ENCODE measurements at regions not wholly inside any gene's neighbourhood (a gene's known extent, or its start where the extent isn't known, plus 50 kb on each side); places are given as distances from the start of the nearest gene placed in this dataset.

- H3K27me3 Mint-ChIP-seq (ENCODE audit: low read depth) = peaks cover 10% of the 10 kb centered on the region
- no peaks in the 10 kb centered on the region for H3K36me3 Mint-ChIP-seq (ENCODE audit: insufficient read depth)
- H3K4me1 Mint-ChIP-seq (ENCODE audit: low read depth) = no peaks in the 10 kb centered on the region
- DNase-seq = no peak
- H3K9me3 Mint-ChIP-seq = peaks cover 5% of the 10 kb centered on the region
- H3K4me3 Mint-ChIP-seq = no peak overlapping the region
- no peak for ATAC-seq
Observed at GRCh38 chr2:19846567-19846966, 55.2 kb downstream of the TTC32 start.

- no peak for ATAC-seq
- H3K4me1 Mint-ChIP-seq (ENCODE audit: low read depth) = no peaks in the 10 kb centered on the region
- no peak for DNase-seq
- H3K36me3 Mint-ChIP-seq (ENCODE audit: insufficient read depth) = no peaks in the 10 kb centered on the region
- peaks cover 5% of the 10 kb centered on the region for H3K9me3 Mint-ChIP-seq
- H3K4me3 Mint-ChIP-seq = no peak overlapping the region
- H3K27me3 Mint-ChIP-seq (ENCODE audit: low read depth) = peaks cover 13% of the 10 kb centered on the region
Observed at GRCh38 chr2:19846030-19846429, 55.8 kb downstream of the TTC32 start.

- no peaks in the 10 kb centered on the region for H3K4me1 Mint-ChIP-seq (ENCODE audit: low read depth)
- DNase-seq (no peak), ATAC-seq (no peak)
- H3K36me3 Mint-ChIP-seq (ENCODE audit: insufficient read depth) = no peaks in the 10 kb centered on the region
- H3K27me3 Mint-ChIP-seq (ENCODE audit: low read depth) = peaks cover 16% of the 10 kb centered on the region
- H3K9me3 Mint-ChIP-seq = peaks cover 5% of the 10 kb centered on the region
- no peak overlapping the region for H3K4me3 Mint-ChIP-seq
Observed at GRCh38 chr2:19845323-19845920, 56.4 kb downstream of the TTC32 start.

GRCh38 chr2:19844750-19845149 lies 57.0 kb downstream of the TTC32 start:
- H3K36me3 Mint-ChIP-seq (ENCODE audit: insufficient read depth) = no peaks in the 10 kb centered on the region
- no peak overlapping the region for H3K4me3 Mint-ChIP-seq
- H3K9me3 Mint-ChIP-seq = peaks cover 5% of the 10 kb centered on the region
- peaks cover under 1% of the 10 kb centered on the region for H3K4me1 Mint-ChIP-seq (ENCODE audit: low read depth)
- DNase-seq (no peak), ATAC-seq (no peak)
- peaks cover 18% of the 10 kb centered on the region for H3K27me3 Mint-ChIP-seq (ENCODE audit: low read depth)

- Mint-ChIP-seq H3K9me3 (peaks cover 5% of the 10 kb centered on the region), H3K4me3 (no peak overlapping the region), H3K27me3 (ENCODE audit: low read depth) (peaks cover 25% of the 10 kb centered on the region), H3K36me3 (ENCODE audit: insufficient read depth) (no peaks in the 10 kb centered on the region), H3K4me1 (ENCODE audit: low read depth) (peaks cover 6% of the 10 kb centered on the region)
- DNase-seq = no peak
- no peak for ATAC-seq
Observed at GRCh38 chr2:19843992-19844515, 57.7 kb downstream of the TTC32 start.

DNA sequence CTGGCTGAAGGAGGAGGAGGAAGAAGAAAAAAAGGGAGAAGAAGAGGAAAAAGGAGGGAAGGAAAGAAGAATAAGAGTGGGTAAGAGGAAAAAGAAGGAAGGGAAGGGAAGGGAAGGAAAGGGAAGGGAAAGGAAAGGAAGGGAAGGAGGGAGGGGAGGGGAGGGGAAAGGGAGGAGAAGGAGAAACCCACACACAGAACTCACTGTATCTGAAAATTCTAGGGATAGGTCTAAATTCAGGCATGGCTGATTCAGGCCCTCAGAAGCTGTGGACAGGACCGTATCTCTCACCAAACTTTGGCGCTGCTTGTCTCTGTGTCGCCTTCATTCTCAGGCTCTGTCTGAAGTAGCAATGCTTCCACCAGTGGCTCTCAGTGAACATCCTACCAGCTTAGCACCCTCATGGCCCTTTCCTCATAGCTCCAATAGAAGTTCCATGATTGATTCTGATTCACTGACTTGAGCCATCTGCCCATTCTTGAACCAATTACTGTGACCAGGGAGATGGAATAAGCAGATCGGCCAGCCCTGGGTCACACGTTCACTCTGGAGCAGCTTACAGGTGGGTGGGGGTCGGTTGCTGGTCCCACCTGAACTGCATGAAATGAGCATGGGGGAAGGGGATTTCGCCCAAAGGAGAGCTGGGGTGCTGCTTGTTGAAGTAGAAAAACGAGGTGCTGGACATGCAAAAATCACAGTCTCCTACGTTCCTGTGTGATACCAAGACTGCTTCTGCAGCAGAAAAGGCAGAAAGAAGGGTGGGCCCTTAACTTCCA lies 59.7 kb downstream of the TTC32 start:
- no peak for DNase-seq
- no peak for ATAC-seq
- Mint-ChIP-seq H3K4me3 (no peak overlapping the region), H3K36me3 (ENCODE audit: insufficient read depth) (no peaks in the 10 kb centered on the region), H3K4me1 (ENCODE audit: low read depth) (peaks cover 6% of the 10 kb centered on the region), H3K27me3 (ENCODE audit: low read depth) (peaks cover 32% of the 10 kb centered on the region), H3K9me3 (peaks cover 5% of the 10 kb centered on the region)

- Mint-ChIP-seq H3K4me1 (ENCODE audit: low read depth) (peaks cover 6% of the 10 kb centered on the region), H3K9me3 (no peaks in the 10 kb centered on the region), H3K36me3 (ENCODE audit: insufficient read depth) (no peaks in the 10 kb centered on the region), H3K27me3 (ENCODE audit: low read depth) (peaks cover 28% of the 10 kb centered on the region), H3K4me3 (no peak overlapping the region)
- ATAC-seq (no peak), DNase-seq (no peak)
Observed at GRCh38 chr2:19839438-19839837, 62.3 kb downstream of the TTC32 start.

- no peak overlapping the region for H3K4me3 Mint-ChIP-seq
- H3K4me1 Mint-ChIP-seq (ENCODE audit: low read depth) = peaks cover 6% of the 10 kb centered on the region
- DNase-seq = no peak
- no peaks in the 10 kb centered on the region for H3K9me3 Mint-ChIP-seq
- ATAC-seq = no peak
- H3K27me3 Mint-ChIP-seq (ENCODE audit: low read depth) = peaks cover 26% of the 10 kb centered on the region
- no peaks in the 10 kb centered on the region for H3K36me3 Mint-ChIP-seq (ENCODE audit: insufficient read depth)
Observed at GRCh38 chr2:19838616-19839015, 63.2 kb downstream of the TTC32 start.

DNA sequence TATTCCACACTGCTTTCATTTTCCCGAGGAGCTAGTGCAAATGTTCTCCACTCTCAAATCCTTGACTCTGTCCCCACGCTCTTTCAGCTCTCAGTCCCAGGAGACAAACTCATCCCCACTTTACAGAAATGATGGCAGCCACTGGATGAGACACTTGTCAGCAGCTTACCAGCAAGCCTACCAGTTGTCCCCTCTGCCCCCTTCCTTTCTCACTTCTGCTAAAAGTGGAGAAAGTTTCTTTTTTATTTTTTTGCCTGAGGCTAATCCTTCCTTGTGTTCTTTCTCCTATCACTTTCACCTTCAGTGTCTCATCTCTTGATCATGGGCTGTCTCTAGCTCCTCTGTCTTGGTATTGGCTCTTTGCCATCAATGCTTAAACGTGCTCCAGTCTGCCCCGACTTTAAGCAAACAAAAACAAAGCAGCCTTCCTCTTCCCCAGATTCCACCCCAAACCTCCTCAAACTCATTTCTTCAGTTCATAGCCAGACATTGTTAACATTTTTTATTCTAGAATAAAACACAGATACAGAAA lies 64.5 kb downstream of the TTC32 start:
- H3K27me3 Mint-ChIP-seq (ENCODE audit: low read depth) = peaks cover 22% of the 10 kb centered on the region
- no peak for ATAC-seq
- H3K36me3 Mint-ChIP-seq (ENCODE audit: insufficient read depth) = no peaks in the 10 kb centered on the region
- no peaks in the 10 kb centered on the region for H3K9me3 Mint-ChIP-seq
- no peak overlapping the region for H3K4me3 Mint-ChIP-seq
- H3K4me1 Mint-ChIP-seq (ENCODE audit: low read depth) = peaks cover 6% of the 10 kb centered on the region
- no peak for DNase-seq

DNA sequence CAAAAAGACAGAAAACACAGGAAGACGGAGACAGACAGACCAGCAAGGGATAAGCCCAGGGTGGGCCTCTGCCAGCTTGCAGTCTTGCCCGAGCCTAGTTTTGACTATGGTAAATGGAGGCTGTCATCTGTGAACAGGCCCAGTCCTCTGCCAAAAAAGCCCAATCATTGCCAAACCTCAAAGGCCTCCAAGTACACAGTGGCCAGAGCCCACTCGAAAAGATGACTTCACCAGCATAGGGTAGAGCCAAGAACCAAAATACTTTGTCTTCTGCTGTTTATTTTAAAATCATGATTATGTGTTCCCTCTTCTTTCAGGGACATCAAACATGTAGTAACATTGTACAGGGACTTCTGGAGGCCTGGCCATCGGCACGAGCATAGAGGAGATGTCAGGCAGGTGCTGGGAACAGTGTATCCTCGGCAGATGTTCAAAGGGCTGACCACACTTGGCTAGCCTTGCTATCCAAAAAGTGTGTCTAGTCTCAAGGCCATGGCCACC lies 66.0 kb downstream of the TTC32 start:
- Mint-ChIP-seq H3K27me3 (ENCODE audit: low read depth) (peaks cover 19% of the 10 kb centered on the region), H3K9me3 (no peaks in the 10 kb centered on the region), H3K4me1 (ENCODE audit: low read depth) (peaks cover 6% of the 10 kb centered on the region), H3K36me3 (ENCODE audit: insufficient read depth) (no peaks in the 10 kb centered on the region), H3K4me3 (no peak overlapping the region)
- DNase-seq = no peak
- ATAC-seq = no peak

DNA sequence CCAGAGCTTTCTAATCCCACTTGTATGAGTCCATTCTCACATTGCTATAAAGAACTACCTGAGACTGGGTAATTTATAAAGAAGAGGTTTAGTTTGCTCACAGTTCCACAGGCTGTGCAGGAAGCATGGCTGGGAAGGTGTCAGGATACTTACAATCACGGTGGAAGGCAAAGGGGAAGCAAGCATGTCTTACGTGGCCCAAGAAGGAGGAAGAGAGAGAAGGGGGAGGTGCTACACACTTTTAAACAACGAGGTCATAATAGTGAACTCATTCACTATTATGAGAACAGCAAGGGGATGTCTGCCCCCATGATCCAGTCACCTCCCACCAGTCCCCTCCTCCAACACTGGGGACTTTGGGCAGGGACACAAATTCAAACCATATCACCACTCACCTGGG lies 67.8 kb downstream of the TTC32 start:
- ATAC-seq (no peak), DNase-seq (no peak)
- Mint-ChIP-seq H3K36me3 (ENCODE audit: insufficient read depth) (no peaks in the 10 kb centered on the region), H3K4me1 (ENCODE audit: low read depth) (no peaks in the 10 kb centered on the region), H3K9me3 (no peaks in the 10 kb centered on the region), H3K4me3 (no peak overlapping the region), H3K27me3 (ENCODE audit: low read depth) (peaks cover 6% of the 10 kb centered on the region)

- Mint-ChIP-seq H3K4me3 (no peak overlapping the region), H3K36me3 (ENCODE audit: insufficient read depth) (no peaks in the 10 kb centered on the region), H3K4me1 (ENCODE audit: low read depth) (no peaks in the 10 kb centered on the region), H3K9me3 (no peaks in the 10 kb centered on the region), H3K27me3 (ENCODE audit: low read depth) (peaks cover 14% of the 10 kb centered on the region)
- DNase-seq (no peak), ATAC-seq (no peak)
Observed at GRCh38 chr2:19829672-19830071, 72.1 kb downstream of the TTC32 start.

DNA sequence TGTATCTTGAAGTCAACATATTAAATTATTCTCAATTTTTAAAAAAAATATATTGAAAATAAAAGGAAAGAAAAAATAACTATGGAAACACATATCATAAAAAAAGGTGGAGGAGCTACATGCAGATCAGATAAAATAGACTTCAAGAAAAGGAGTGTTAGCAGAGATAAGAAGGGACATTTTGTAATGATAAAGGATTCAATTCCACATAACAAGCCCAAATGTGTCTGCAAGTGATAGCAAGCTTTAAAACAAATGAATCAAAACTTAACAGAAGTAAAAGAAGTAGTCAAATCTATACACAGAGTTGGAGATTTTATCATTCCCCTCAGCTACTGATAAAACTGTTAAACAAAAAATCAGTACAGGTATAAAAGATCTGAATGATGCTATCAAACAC lies 74.9 kb downstream of the TTC32 start:
- H3K4me3 Mint-ChIP-seq = no peak overlapping the region
- no peaks in the 10 kb centered on the region for H3K9me3 Mint-ChIP-seq
- H3K36me3 Mint-ChIP-seq (ENCODE audit: insufficient read depth) = no peaks in the 10 kb centered on the region
- DNase-seq = no peak
- H3K4me1 Mint-ChIP-seq (ENCODE audit: low read depth) = no peaks in the 10 kb centered on the region
- ATAC-seq = no peak
- peaks cover 27% of the 10 kb centered on the region for H3K27me3 Mint-ChIP-seq (ENCODE audit: low read depth)

DNA sequence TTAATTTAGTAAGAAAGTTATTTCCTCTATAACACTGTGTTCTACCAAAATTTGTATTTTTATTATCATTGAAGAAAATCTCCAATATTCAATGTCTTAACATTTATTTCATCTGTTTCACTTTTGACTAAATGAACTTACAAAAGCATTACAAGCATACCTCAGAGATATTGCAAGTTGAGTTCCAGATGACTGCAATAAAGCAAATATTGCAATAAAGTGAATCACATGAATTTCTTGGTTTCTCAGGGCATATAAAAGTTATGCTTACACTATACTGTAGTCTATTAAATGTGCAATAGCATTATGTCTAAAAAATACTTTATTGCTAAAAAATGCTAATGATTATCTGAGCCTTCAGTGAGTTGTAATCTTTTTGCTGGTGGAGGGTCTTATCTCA lies 78.3 kb downstream of the TTC32 start:
- no peak for DNase-seq
- Mint-ChIP-seq H3K27me3 (ENCODE audit: low read depth) (peaks cover 27% of the 10 kb centered on the region), H3K4me3 (no peak overlapping the region)

More for the DNA sequence above, 78.3 kb downstream of the TTC32 start:
- Mint-ChIP-seq H3K4me1 (ENCODE audit: low read depth) (no peaks in the 10 kb centered on the region), H3K9me3 (no peaks in the 10 kb centered on the region), H3K36me3 (ENCODE audit: insufficient read depth) (no peaks in the 10 kb centered on the region)
- no peak for ATAC-seq
